AG10803 (cell line): ENCODE measurements at regions not wholly inside any gene's neighbourhood (a gene's known extent, or its start where the extent isn't known, plus 50 kb on each side); places are given as distances from the start of the nearest gene placed in this dataset.

Source experiments
- DNase-seq: peaks from one replicate; pipeline ENCODE4 v3.0.0; 2010; ENCODE audit warnings: low read depth
- H3K4me3 ChIP-seq: 2 replicates; pipeline ENCODE4 v1.5.1; 2011; ENCODE audit warnings: mild to moderate bottlenecking, low read length, control low read depth
- TF ChIP-seq, protein P1 (sequence below): conservative IDR thresholded peaks from 2 replicates; pipeline ENCODE4 v1.5.1; 2011; ENCODE audit warnings: mild to moderate bottlenecking, low read length, control low read depth, inconsistent platforms

DNA sequence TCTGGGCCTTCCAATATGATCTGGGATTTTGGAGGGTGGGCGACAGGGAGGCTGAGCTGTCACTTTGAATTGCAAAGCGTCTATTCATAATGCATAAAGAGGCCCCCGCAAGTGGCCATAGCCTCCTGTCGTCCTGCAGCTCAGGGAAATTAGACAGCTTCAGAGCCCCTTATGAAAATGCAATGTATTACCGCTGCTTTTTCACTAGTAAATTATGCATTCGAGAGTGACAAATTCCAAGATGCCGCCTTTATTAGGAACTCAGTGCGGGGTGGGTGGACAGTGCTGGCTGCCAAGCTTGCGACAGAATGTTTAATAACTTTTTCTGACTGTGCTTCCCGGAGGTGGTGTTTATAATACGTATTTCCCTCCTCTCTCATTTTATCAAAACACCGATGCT is 168.5 kb downstream of the DHX35 start:
- no peak for DNase-seq
- H3K4me3 ChIP-seq: no peak overlapping the region
- TF ChIP-seq, protein P1, sequence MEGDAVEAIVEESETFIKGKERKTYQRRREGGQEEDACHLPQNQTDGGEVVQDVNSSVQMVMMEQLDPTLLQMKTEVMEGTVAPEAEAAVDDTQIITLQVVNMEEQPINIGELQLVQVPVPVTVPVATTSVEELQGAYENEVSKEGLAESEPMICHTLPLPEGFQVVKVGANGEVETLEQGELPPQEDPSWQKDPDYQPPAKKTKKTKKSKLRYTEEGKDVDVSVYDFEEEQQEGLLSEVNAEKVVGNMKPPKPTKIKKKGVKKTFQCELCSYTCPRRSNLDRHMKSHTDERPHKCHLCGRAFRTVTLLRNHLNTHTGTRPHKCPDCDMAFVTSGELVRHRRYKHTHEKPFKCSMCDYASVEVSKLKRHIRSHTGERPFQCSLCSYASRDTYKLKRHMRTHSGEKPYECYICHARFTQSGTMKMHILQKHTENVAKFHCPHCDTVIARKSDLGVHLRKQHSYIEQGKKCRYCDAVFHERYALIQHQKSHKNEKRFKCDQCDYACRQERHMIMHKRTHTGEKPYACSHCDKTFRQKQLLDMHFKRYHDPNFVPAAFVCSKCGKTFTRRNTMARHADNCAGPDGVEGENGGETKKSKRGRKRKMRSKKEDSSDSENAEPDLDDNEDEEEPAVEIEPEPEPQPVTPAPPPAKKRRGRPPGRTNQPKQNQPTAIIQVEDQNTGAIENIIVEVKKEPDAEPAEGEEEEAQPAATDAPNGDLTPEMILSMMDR: no peak

DNA sequence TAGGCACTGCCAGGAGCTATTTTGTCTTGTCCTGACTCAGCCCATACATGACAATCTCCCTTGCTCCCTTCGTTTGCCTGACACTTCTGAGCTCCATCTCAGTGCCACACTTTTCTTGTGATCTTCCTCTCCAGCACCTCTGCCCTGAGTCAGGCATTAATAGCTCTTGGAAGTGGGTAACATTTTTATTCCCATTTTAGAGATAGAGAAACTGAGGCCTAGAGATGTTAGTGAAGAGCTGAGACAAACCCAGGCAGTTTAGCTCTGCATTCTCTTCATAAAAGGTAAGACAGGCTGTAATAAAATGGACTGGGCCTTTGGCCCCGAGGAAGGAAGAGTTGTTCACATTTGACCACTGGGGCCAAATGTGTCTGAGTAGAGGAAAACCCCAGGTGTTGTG is 167.4 kb downstream of the DHX35 start:
- DNase-seq: no peak
- TF ChIP-seq, protein P1: no peak
- H3K4me3 ChIP-seq: no peak overlapping the region

DNA sequence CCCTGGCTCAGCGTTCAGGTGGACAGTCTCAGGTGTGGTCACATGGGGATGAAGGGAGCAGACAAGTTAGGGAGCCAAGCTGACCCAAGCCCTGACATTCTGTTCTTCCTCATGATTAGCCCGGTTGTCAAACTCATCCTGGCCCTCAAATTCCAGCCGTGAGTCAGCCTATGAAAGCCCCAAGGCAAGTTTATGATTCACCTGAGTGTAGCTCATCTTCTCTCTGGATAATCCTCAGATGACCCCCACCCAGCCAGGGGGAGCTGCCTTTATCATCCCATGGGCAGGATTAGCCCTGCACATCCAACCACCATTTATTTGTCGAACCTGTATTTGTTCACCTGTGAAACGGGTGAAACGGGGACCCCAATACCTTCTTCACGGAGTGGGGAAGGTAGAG is 161.9 kb downstream of the DHX35 start:
- TF ChIP-seq, protein P1: no peak
- no peak for DNase-seq

DNA sequence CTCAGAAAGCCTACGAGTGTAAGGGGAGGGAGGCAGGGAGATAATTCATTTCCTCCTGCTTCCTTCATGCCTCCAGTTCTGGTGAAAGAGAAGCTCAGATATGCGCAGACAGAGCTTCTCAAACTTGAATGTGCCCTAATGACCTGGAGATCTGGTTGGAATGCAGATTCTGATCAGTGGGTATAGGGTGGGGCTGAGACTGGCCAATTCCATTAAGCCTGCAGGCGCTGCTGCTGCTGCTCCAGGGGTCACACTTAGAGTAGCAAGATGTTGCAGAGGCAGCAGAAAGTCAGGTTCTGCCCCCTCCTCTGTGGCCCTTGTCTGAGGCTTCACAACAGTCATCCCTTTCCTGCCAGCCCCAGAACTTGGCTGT is 161.0 kb downstream of the DHX35 start:
- no peak overlapping the region for H3K4me3 ChIP-seq
- DNase-seq: no peak
- TF ChIP-seq, protein P1: no peak

More for the DNA sequence above, 161.9 kb downstream of the DHX35 start:
- no peak overlapping the region for H3K4me3 ChIP-seq

DNA sequence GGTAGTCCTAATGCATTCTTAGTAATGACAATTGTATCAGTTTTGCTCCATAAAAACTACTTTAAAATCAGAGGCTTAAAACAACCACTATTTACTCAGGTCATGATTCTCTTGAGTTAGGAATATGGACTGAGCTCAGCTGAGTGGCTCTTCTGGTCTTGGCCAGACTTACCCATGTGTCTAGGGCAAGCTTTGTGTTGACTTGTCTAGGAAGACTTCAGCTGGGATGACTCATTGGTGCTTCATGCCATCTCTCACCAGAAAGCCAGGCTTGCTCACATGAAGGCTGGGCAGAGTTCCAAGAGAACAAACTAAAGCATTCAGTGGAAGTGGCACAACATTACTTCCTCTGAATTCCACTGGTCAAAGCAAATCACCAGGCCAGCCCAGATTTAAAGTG is 155.3 kb downstream of the DHX35 start:
- peak; percentile 39 for DNase-seq
- TF ChIP-seq, protein P1: no peak
- no peak overlapping the region for H3K4me3 ChIP-seq

DNA sequence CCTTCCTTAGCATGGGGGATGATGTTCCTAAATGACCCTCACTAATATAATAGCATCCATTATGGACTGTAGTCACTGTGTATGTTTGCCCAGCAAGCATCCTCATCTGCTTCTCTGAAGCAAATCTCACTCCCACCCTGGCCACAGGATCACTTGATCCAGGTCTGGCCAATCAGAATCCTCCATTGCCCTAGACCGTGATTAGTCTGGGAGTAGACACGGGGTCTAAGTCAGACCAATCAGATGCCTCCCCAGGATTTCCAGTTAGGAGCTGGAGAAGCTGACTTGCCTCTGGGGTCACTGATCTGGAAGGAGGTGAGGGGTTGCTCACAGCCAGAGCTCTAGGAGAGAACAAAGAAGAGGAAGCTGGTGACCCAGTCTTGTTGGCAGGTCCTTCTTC is 153.9 kb downstream of the DHX35 start:
- DNase-seq: no peak
- no peak overlapping the region for H3K4me3 ChIP-seq
- TF ChIP-seq, protein P1: no peak

DNA sequence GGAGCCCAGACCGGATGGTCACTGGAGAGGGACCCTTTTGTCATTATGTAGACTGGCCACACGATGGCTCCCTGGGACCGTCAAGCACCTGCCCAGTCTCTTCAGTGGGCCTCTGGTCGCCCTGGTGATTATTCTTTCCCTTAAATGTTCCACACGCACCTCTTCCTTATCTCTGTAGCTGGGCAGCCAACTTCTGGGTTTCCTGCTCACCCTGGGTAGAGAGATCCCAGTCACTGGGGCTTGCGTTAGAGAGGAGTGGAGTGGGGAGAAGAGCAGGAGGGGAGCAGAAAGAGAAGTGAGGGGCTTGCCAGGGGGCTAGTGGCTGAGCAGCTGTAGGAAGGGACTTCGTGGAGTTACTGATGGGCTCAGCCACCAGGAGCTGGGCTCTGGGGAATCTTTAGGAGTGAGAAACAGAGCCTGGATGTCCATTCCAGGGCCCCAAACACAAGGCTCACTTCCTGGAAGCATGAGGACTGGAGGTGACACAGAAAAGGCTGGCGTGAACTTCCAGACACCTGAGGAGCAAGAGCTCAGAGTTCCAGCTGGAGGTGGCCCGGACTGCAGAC is 150.1 kb downstream of the DHX35 start:
- TF ChIP-seq, protein P1: peak; percentile 52
- DNase-seq: peak; percentile 12
- no peak overlapping the region for H3K4me3 ChIP-seq
